Central memory CD8-positive, alpha-beta T cell (primary cell): ENCODE measurements at regions not wholly inside any gene's neighbourhood (a gene's known extent, or its start where the extent isn't known, plus 50 kb on each side); places are given as distances from the start of the nearest gene placed in this dataset.

Source experiments
- ATAC-seq: fragments of 150-1000 bp; cut with Tn5 transposase; replicated peaks from 2 replicates; pipeline ENCODE4 v1.10.0; 2022; ENCODE audit warnings: mild to moderate bottlenecking, moderate FRiP score, moderate number of reproducible peaks; ENCODE audit not compliant: poor library complexity, severe bottlenecking; ENCODE audit errors: extremely low read depth
- DNase-seq, 2 donors: peaks; one replicate each; pipeline ENCODE4 v3.0.0; 2021; ENCODE audit warnings: low spot score in 2 of 2
- H3K27ac Mint-ChIP-seq: one replicate; pipeline ENCODE4 v1.8.0; 2022; ENCODE audit warnings: low read depth, mild to moderate bottlenecking, moderate library complexity, mixed read lengths
- H3K27me3 Mint-ChIP-seq: one replicate; pipeline ENCODE4 v1.8.0; 2022; ENCODE audit warnings: mixed read lengths
- H3K36me3 Mint-ChIP-seq: one replicate; pipeline ENCODE4 v1.8.0; 2022; ENCODE audit warnings: mild to moderate bottlenecking, moderate library complexity, mixed read lengths; ENCODE audit not compliant: insufficient read depth
- H3K4me1 Mint-ChIP-seq: one replicate; pipeline ENCODE4 v1.8.0; 2022; ENCODE audit warnings: mixed read lengths
- H3K4me3 Mint-ChIP-seq: one replicate; pipeline ENCODE4 v1.8.0; 2022; ENCODE audit warnings: mild to moderate bottlenecking, moderate library complexity, mixed read lengths
- H3K9me3 Mint-ChIP-seq: one replicate; pipeline ENCODE4 v1.8.0; 2022; ENCODE audit warnings: mixed read lengths

DNA sequence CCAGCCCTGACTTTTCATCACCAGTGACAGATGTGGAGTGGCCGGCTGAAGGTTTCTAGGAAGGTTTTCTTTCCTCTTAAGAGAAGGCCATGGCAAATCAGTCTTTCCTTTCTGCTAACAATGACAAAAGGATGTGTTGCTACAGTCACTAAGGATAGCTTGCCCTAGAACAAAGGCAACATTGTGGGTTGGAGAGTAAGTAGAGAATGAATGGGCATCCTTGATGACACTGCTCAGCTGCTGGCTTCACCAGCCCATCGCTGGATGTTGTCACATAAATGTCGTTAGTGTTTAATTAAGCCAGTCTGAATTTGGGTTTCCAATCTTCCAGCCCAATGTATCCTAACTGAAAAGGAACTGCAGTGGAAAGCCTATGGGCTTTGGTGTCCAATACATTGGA lies 168.4 kb downstream of the ZIC5 start:
- Mint-ChIP-seq H3K36me3 (peaks cover 4% of the 10 kb centered on the region), H3K27me3 (no peaks in the 10 kb centered on the region), H3K9me3 (no peaks in the 10 kb centered on the region), H3K4me3 (no peak overlapping the region), H3K4me1 (no peaks in the 10 kb centered on the region), H3K27ac (no peak overlapping the region)
- ATAC-seq (no peak), DNase-seq (no peak)

DNA sequence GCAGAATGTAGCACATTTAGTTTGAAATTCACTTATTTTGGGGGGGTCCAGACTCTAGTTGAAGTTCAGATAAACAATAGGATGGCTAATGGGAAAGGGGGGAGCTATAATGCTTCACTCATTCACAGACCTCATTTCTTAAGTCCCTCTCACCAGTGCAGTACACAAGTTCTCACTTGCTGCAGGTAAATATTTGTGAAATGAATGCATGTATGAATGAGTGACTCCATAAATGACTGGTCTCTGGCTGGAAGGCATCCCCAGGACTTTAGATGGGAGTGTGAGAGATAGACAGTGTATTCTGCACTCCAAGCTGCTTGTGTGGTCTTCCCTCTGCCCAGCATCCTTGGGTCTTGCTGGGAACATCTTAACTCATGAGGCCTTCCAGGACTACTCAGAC lies 169.2 kb downstream of the ZIC5 start:
- Mint-ChIP-seq H3K27ac (no peak overlapping the region), H3K4me1 (no peaks in the 10 kb centered on the region), H3K4me3 (no peak overlapping the region), H3K36me3 (peaks cover 4% of the 10 kb centered on the region), H3K9me3 (no peaks in the 10 kb centered on the region), H3K27me3 (no peaks in the 10 kb centered on the region)
- ATAC-seq (no peak), DNase-seq (no peak)

DNA sequence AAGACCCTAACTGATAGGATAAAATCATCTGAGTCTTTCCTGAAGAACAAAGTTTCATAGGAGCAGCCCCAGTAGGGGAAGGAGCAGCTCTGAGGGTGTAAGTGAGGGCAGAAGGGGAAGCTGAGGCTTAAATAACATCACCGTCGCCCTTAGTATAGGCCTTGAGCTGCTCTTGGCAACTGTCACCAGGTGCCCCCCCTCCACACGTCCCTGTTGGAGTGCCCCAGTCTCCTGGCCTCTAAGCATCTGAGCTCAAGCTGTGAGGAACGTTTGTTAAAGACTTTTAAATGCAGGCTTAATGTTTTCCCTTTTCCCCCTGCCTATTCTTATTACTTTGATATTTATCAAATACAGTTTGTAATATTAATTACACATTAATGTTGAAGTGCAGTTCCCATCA lies 170.6 kb downstream of the ZIC5 start:
- H3K4me1 Mint-ChIP-seq = no peaks in the 10 kb centered on the region
- no peak overlapping the region for H3K4me3 Mint-ChIP-seq
- ATAC-seq (no peak), DNase-seq (no peak)
- no peaks in the 10 kb centered on the region for H3K27me3 Mint-ChIP-seq
- no peak overlapping the region for H3K27ac Mint-ChIP-seq
- peaks cover 4% of the 10 kb centered on the region for H3K36me3 Mint-ChIP-seq
- no peaks in the 10 kb centered on the region for H3K9me3 Mint-ChIP-seq

DNA sequence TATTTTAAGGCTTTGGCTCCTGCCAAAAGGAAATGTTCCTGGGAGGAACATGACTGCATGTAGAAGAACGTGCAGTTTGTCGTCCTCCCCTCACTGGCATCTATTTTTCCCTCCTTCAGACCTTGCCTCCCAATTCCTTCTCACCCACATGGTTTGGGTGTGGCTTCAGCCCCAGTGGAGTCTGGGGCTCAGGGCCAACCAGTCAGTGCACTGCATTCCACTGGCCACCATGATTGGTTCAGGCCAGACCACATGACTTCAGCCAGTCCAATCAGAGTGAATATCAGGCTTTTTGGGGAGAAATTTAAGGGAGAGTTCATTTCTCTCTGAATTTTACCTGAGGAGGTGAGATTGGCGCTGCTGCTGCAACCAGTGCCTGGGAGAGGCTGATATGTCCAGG lies 171.6 kb downstream of the ZIC5 start:
- no peaks in the 10 kb centered on the region for H3K27me3 Mint-ChIP-seq
- H3K4me3 Mint-ChIP-seq = no peak overlapping the region
- no peaks in the 10 kb centered on the region for H3K4me1 Mint-ChIP-seq
- H3K36me3 Mint-ChIP-seq = peaks cover 4% of the 10 kb centered on the region
- H3K9me3 Mint-ChIP-seq = no peaks in the 10 kb centered on the region
- H3K27ac Mint-ChIP-seq = no peak overlapping the region
- no peak for DNase-seq
- ATAC-seq = no peak

DNA sequence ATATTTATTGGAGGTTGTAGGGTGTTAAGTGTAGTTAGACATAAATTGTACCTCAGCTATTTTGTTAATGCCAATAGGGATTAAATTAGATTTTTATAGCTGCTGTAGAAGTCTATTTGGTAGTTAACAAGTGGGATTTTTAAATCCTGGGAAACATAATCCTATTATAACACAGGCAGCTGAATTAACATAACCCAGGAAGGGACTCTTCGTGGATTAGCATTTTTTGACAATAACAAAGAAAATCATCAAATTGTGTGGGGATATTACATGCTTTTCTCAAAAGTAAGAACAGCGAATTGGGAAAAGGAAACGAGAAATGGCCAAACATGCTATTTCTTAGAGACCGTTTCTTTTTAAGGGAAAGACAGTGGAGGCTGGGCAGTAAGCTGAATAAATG lies 172.8 kb downstream of the ZIC5 start:
- Mint-ChIP-seq H3K4me3 (no peak overlapping the region), H3K4me1 (no peaks in the 10 kb centered on the region), H3K27ac (no peak overlapping the region), H3K27me3 (no peaks in the 10 kb centered on the region), H3K36me3 (peaks cover 2% of the 10 kb centered on the region), H3K9me3 (no peaks in the 10 kb centered on the region)
- ATAC-seq = no peak
- no peak for DNase-seq

DNA sequence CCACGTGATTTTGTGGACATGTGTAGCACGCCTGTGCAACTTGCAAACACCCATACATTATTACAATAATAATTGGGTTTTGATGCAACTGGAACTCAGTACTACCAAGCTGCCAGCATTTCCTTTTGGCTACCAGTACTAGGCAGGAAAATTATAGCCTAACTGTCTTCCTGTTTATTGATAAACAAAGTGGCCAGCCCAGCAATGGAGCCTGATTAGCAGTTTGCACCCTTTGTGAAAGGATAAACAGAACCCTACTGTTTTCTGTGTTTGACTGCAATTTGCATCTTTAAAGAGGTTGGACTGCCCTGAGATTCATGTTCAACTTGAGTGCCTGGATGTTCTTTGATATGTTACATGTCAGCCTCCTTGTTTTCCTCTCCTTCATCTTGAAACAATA lies 173.9 kb downstream of the ZIC5 start:
- ATAC-seq (no peak), DNase-seq (no peak)
- H3K4me3 Mint-ChIP-seq = no peak overlapping the region
- peaks cover 2% of the 10 kb centered on the region for H3K36me3 Mint-ChIP-seq
- H3K27me3 Mint-ChIP-seq = no peaks in the 10 kb centered on the region
- no peak overlapping the region for H3K27ac Mint-ChIP-seq
- no peaks in the 10 kb centered on the region for H3K9me3 Mint-ChIP-seq
- no peaks in the 10 kb centered on the region for H3K4me1 Mint-ChIP-seq

DNA sequence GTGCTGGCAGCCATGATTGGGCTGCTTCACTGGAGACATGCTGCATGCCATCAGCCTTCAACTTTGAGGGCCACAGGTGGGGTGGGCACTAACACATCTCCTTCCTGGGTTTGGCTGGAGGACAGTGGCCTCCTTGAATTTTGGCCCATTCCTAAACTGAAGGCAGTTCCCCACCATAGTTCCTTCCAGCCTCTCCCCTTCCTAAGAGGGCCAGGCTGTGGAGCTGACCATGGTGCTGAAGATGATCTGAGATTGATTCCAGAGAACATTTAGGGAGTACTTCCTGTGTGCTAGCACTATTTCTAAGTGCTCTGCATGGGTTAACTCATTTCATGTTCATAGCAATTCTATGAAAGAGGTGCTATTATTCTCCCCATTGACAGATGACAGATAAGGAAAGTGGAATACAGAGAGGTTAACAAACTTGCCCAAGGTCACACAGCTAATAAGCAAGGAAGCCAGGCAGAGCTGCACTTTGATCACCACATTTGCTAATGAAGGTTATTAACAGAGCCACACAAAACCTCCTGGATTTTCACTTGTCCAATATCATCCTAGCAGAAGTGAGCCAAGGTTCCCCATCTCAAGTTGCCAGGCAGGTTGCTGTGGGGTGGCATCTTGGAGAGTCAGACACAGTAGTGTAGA lies 175.3 kb downstream of the ZIC5 start:
- Mint-ChIP-seq H3K36me3 (peaks cover 2% of the 10 kb centered on the region), H3K4me1 (no peaks in the 10 kb centered on the region), H3K4me3 (no peak overlapping the region), H3K27ac (no peak overlapping the region), H3K9me3 (no peaks in the 10 kb centered on the region), H3K27me3 (no peaks in the 10 kb centered on the region)
- ATAC-seq = no peak
- no peak for DNase-seq

DNA sequence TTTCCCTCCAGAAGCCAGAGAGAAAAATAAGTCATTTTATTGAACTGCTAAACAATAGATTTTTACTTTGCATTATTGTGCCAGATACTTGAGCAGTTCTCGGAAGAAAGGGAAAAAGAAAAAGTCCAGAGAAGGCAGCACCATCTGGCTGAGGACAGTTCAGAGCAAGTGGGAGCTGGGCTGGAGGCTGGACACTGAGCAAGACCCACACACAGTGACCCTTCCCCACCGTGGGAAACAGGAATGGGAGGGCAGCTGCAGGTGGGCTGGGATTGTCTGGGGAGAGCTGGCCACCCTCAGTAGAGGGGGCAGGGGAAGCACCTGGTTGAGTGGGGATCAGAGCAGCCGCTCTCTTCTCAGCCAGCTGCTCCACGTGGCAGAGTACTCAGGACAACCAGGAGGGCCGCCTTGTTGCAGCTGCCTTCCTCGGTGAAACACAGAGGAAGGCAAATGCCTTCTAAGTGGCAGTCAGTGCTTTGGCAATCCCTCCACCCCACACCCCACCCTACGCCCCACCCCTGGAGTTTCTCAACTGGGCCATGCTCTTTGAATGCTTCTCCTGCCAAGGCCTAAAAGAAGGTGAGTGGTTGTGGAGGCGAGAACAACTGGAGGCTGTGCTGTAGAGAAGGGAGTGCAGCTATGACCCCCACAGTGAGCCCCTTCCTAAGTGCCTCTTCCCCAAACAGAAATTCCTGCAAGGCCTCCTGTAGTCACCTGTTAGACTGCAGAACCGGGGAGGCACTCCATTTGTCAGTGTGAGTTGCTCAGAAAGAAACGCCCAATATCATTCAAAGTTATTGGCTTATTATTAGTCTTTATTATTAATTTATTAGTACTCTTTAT lies 179.3 kb downstream of the ZIC5 start:
- no peaks in the 10 kb centered on the region for H3K9me3 Mint-ChIP-seq
- ATAC-seq (no peak), DNase-seq (no peak)
- no peaks in the 10 kb centered on the region for H3K36me3 Mint-ChIP-seq
- no peak overlapping the region for H3K27ac Mint-ChIP-seq
- no peaks in the 10 kb centered on the region for H3K27me3 Mint-ChIP-seq
- H3K4me3 Mint-ChIP-seq = no peak overlapping the region
- H3K4me1 Mint-ChIP-seq = no peaks in the 10 kb centered on the region

DNA sequence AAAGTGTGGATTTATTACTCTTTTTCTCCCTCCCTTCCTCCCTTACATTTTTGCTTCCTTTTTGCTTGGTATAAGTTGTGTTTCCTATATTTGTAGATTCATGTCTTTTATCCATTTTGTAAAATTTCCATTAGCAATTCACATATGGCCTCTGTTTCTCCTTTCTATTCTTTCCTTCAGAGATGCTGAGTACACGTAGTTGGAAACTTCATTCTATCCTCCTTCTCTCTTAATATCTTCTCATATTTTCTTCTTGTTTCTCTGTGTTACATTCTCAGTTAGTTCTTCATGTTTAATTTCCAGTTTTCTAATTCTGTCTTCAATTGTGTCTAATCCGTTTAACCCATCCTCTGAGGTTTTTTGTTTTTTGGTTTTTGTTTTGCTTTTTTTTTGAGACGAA lies 188.9 kb downstream of the ZIC5 start:
- H3K4me1 Mint-ChIP-seq = no peaks in the 10 kb centered on the region
- DNase-seq (no peak), ATAC-seq (no peak)
- no peak overlapping the region for H3K4me3 Mint-ChIP-seq
- peaks cover 1% of the 10 kb centered on the region for H3K36me3 Mint-ChIP-seq
- no peak overlapping the region for H3K27ac Mint-ChIP-seq
- peaks cover 6% of the 10 kb centered on the region for H3K9me3 Mint-ChIP-seq
- no peaks in the 10 kb centered on the region for H3K27me3 Mint-ChIP-seq

DNA sequence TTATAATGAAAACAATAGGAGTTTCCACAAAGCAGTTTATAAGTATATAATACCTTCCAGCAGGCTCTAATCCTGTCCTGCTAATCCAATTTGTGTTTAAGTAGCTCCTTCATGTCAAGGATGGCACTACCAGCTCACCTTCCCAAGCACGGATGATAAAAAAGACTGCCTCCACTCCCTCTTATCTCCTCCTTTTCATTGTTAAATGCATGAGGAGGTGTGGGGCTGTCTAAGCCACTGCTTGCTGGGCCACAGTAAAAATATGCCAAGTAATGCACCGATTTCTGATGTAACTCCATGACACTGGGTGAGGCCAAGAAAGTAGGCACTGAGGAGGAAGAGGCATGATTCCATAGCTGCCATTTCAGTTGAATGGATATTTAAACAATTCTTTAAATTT lies 193.1 kb downstream of the ZIC5 start:
- H3K27ac Mint-ChIP-seq = no peak overlapping the region
- ATAC-seq = no peak
- no peaks in the 10 kb centered on the region for H3K4me1 Mint-ChIP-seq

DNA sequence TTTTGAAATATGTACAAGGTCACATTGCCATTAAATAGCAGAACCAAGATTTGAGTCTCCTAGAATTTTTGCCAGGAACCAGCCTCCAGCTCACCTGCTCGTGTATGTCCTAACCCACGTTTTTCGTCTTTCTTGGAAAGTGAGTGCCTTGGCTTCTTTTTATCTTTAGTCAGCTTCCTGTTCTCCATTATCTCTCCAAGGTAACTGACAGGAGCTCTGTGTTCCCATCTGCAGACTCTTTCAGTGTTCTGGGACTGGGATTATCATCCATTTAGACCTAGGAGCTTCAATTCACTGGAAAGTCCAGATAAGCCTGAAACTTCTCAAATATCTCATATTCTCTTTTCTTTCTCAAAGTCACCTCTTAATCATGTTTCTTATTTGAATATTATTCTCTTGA lies 193.7 kb downstream of the ZIC5 start:
- Mint-ChIP-seq H3K27ac (no peak overlapping the region), H3K4me3 (no peak overlapping the region), H3K9me3 (peaks cover 4% of the 10 kb centered on the region), H3K36me3 (peaks cover 5% of the 10 kb centered on the region), H3K4me1 (no peaks in the 10 kb centered on the region), H3K27me3 (no peaks in the 10 kb centered on the region)
- DNase-seq = no peak
- ATAC-seq = no peak

More for the DNA sequence above, 193.1 kb downstream of the ZIC5 start:
- H3K36me3 Mint-ChIP-seq = peaks cover 5% of the 10 kb centered on the region
- peaks cover 6% of the 10 kb centered on the region for H3K9me3 Mint-ChIP-seq
- DNase-seq = no peak
- H3K27me3 Mint-ChIP-seq = no peaks in the 10 kb centered on the region
- H3K4me3 Mint-ChIP-seq = no peak overlapping the region

DNA sequence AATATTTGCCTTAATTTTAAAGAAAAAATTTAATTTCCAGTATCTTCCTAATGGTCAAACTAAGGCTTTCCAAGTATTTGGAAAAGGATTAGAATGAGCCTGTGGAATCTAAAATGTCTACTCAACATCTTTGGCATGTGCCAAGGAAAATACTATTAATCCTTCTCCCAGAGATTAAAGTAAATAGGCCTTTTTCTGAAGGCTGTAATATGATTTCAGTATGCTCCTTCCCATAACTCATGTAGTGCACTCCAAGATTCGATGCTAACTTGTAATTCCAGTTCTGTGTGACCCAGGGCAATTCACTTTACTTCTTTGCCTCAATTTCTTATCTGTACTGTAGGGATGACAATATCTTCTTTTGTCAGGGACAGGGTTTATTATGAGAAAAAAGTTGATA lies 196.9 kb downstream of the ZIC5 start:
- ATAC-seq (no peak), DNase-seq (no peak)
- Mint-ChIP-seq H3K36me3 (peaks cover 8% of the 10 kb centered on the region), H3K4me3 (no peak overlapping the region), H3K27ac (no peak overlapping the region), H3K9me3 (no peaks in the 10 kb centered on the region), H3K4me1 (no peaks in the 10 kb centered on the region), H3K27me3 (no peaks in the 10 kb centered on the region)

DNA sequence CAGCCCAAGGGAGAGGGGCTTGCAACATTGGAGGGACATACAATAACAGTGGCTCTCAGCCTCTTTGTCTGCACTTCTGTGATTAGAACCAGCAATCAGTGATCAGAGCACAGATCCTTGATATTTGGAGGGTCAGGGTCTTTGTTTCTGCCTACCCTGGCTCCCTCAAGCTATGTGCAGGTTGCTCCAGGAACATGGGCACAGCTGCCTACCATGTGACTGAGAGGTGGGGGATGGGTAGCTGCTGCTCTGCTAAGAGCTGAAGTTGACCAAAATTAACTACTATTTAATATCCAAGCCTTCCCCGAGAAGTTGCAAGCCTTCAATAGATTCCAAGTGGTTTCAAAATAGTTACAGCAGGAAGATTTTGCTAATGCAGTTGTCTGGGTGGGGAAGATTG lies 202.6 kb downstream of the ZIC5 start:
- DNase-seq (no peak), ATAC-seq (no peak)
- Mint-ChIP-seq H3K27ac (no peak overlapping the region), H3K4me1 (no peaks in the 10 kb centered on the region), H3K9me3 (peaks cover 8% of the 10 kb centered on the region), H3K36me3 (peaks cover 3% of the 10 kb centered on the region), H3K27me3 (no peaks in the 10 kb centered on the region), H3K4me3 (no peak overlapping the region)
